Tibial artery (tissue), 4 donors: ENCODE measurements at regions not wholly inside any gene's neighbourhood (a gene's known extent, or its start where the extent isn't known, plus 50 kb on each side); places are given as distances from the start of the nearest gene placed in this dataset.

Experiments used
- DNase-seq, 2 donors: peaks; one replicate each; pipeline ENCODE4 v3.0.0-alpha.2; 2019
- H3K27ac ChIP-seq, 2 donors: fragments of 200-600 bp; sonication (generic) in 1 of 2; 1 replicate in 1 of 2; 2 replicates in 1 of 2; pipeline ENCODE4 v1.5.1; 2018 to 2019; ENCODE audit warnings: mild to moderate bottlenecking in 1 of 2
- H3K27me3 ChIP-seq, 2 donors: fragments of 200-600 bp; sonication (generic) in 1 of 2; one replicate each; pipeline versions ENCODE4 v1.5.1 to v1.6.0; 2016 to 2019
- H3K36me3 ChIP-seq, 3 donors: fragments of 200-600 bp; sonication (generic) in 2 of 3; one replicate each; pipeline ENCODE4 v1.5.1; 2016 to 2019; ENCODE audit warnings: mild to moderate bottlenecking in 2 of 3
- H3K4me1 ChIP-seq, 4 donors: fragments of 200-600 bp; sonication (generic) in 2 of 4; 1 replicate in 3 of 4; 2 replicates in 1 of 4; pipeline ENCODE4 v1.5.1; 2016 to 2019
- H3K4me3 ChIP-seq, 2 donors: fragments of 200-600 bp; sonication (generic) in 1 of 2; 1 replicate in 1 of 2; 2 replicates in 1 of 2; pipeline ENCODE4 v1.5.1; 2018 to 2019; ENCODE audit warnings: mild to moderate bottlenecking in 2 of 2
- H3K9me3 ChIP-seq, 3 donors: fragments of 200-600 bp; sonication (generic) in 1 of 3; one replicate each; pipeline ENCODE4 v1.5.1; 2016 to 2019
- CTCF ChIP-seq, 2 experiments: fragments of 200-600 bp in 1 of 2; fragments of 450-650 bp in 1 of 2; IDR thresholded peaks; one replicate each; pipeline ENCODE4 v1.5.1; 2017 to 2019; ENCODE audit warnings: antibody characterized with exemption in 2 of 2, mild to moderate bottlenecking in 1 of 2, moderate library complexity in 1 of 2
- intact Hi-C: fragments of 100-400 bp; cut with DNase I; formaldehyde crosslinking; loops from one replicate; pipeline ENCODE4 v1.15.0; 2023; ENCODE audit warnings: low total_unique reads

DNA sequence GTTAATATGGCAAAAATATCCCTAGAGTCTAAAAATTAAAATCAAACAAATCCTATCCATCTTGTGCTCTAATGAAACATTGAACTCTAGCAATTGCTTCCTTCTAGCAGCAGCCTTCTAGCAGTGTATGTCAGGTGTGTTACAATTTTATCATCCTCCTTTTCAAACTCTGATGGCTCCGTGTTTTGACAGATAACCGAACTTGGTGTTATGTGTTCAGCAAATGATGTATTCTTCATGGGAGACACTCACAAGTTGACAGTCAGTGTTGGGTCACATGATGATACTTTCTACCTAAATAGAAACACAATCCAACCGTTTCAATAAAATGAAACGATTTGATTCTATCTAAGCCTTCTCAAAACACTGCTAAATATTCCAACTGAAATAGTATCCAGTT lies 525.3 kb upstream of the NOVA1 start:
- no peaks in the 10 kb centered on the region for H3K36me3 ChIP-seq
- H3K27ac ChIP-seq: no peak overlapping the region
- TF ChIP-seq CTCF (IDR thresholded peaks at IDR 0.05): no peak
- intact Hi-C loops: no loop called here
- no peaks in the 10 kb centered on the region for H3K4me1 ChIP-seq
- H3K27me3 ChIP-seq: no peaks in the 10 kb centered on the region
- H3K9me3 ChIP-seq: no peaks in the 10 kb centered on the region
- no peak overlapping the region for H3K4me3 ChIP-seq
- no peak for DNase-seq

GRCh38 chr14:27127838-27128237 lies 530.0 kb upstream of the NOVA1 start:
- Histone ChIP-seq H3K4me3 (no peak overlapping the region), H3K36me3 (no peaks in the 10 kb centered on the region), H3K27me3 (no peaks in the 10 kb centered on the region), H3K9me3 (no peaks in the 10 kb centered on the region), H3K4me1 (no peaks in the 10 kb centered on the region), H3K27ac (no peak overlapping the region)
- no peak for DNase-seq
- TF ChIP-seq CTCF (IDR thresholded peaks at IDR 0.05): no peak
- intact Hi-C loops: no loop called here

GRCh38 chr14:27134200-27134599 lies 536.4 kb upstream of the NOVA1 start:
- TF ChIP-seq CTCF (IDR thresholded peaks at IDR 0.05): no peak
- H3K36me3 ChIP-seq: no peaks in the 10 kb centered on the region
- intact Hi-C loops: no loop called here

GRCh38 chr14:27145170-27145569 lies 547.3 kb upstream of the NOVA1 start:
- DNase-seq: no peak
- Histone ChIP-seq H3K36me3 (no peaks in the 10 kb centered on the region), H3K4me3 (no peak overlapping the region), H3K9me3 (no peaks in the 10 kb centered on the region), H3K27me3 (no peaks in the 10 kb centered on the region), H3K4me1 (no peaks in the 10 kb centered on the region), H3K27ac (no peak overlapping the region)
- TF ChIP-seq CTCF (IDR thresholded peaks at IDR 0.05): no peak
- intact Hi-C loops: no loop called here

More at GRCh38 chr14:27134200-27134599, 536.4 kb upstream of the NOVA1 start:
- H3K27ac ChIP-seq: no peak overlapping the region
- no peaks in the 10 kb centered on the region for H3K4me1 ChIP-seq
- no peak overlapping the region for H3K4me3 ChIP-seq
- DNase-seq: no peak
- no peaks in the 10 kb centered on the region for H3K27me3 ChIP-seq
- H3K9me3 ChIP-seq: no peaks in the 10 kb centered on the region

- no peak for TF ChIP-seq CTCF (IDR thresholded peaks at IDR 0.05)
- no peaks in the 10 kb centered on the region for H3K9me3 ChIP-seq
- no peak overlapping the region for H3K4me3 ChIP-seq
- H3K27ac ChIP-seq: no peak overlapping the region
- intact Hi-C loops: no loop called here
- H3K36me3 ChIP-seq: no peaks in the 10 kb centered on the region
- no peaks in the 10 kb centered on the region for H3K4me1 ChIP-seq
- no peaks in the 10 kb centered on the region for H3K27me3 ChIP-seq
- no peak for DNase-seq
Observed at GRCh38 chr14:27148143-27148542, 550.3 kb upstream of the NOVA1 start.

- DNase-seq: no peak
- no peaks in the 10 kb centered on the region for H3K4me1 ChIP-seq
- H3K36me3 ChIP-seq: no peaks in the 10 kb centered on the region
- H3K27me3 ChIP-seq: no peaks in the 10 kb centered on the region
- H3K9me3 ChIP-seq: no peaks in the 10 kb centered on the region
- H3K27ac ChIP-seq: no peak overlapping the region
- TF ChIP-seq CTCF (IDR thresholded peaks at IDR 0.05): no peak
- no peak overlapping the region for H3K4me3 ChIP-seq
- intact Hi-C loops: no loop called here
Observed at GRCh38 chr14:27164139-27164538, 566.3 kb upstream of the NOVA1 start.
